Heart left ventricle (tissue), 16 donors: ENCODE measurements at regions not wholly inside any gene's neighbourhood (a gene's known extent, or its start where the extent isn't known, plus 50 kb on each side); places are given as distances from the start of the nearest gene placed in this dataset.

Source experiments
- ATAC-seq, 4 donors: fragments of 200-7000 bp; cut with Tn5 transposase; one replicate each; pipeline ENCODE4 v1.9.1; 2020 to 2022; ENCODE audit warnings: moderate library complexity in 4 of 4, mild to moderate bottlenecking in 3 of 4, moderate number of reproducible peaks in 1 of 4
- DNase-seq, 5 donors: peaks; one replicate each; pipeline ENCODE4 v3.0.0-alpha.2; 2020
- H3K27ac ChIP-seq, 12 donors: fragments of 200-600 bp; sonication (generic) in 4 of 12; one replicate each; pipeline versions ENCODE4 v1.5.0 to v1.8.0; 2016 to 2022; ENCODE audit warnings: mild to moderate bottlenecking in 2 of 12
- H3K27me3 ChIP-seq, 9 donors: fragments of 200-600 bp; sonication (generic) in 2 of 9; one replicate each; pipeline versions ENCODE4 v1.5.1 to v1.8.0; 2016 to 2022; ENCODE audit warnings: mild to moderate bottlenecking in 3 of 9
- H3K36me3 ChIP-seq, 9 donors: fragments of 200-600 bp; sonication (generic) in 2 of 9; one replicate each; pipeline versions ENCODE4 v1.5.0 to v1.8.0; 2018 to 2022; ENCODE audit warnings: mild to moderate bottlenecking in 2 of 9
- H3K4me1 ChIP-seq, 12 donors: fragments of 200-600 bp; sonication (generic) in 4 of 12; one replicate each; pipeline versions ENCODE4 v1.5.0 to v1.8.0; 2016 to 2022; ENCODE audit warnings: mild to moderate bottlenecking in 3 of 12
- H3K4me3 ChIP-seq, 12 donors: fragments of 200-600 bp; sonication (generic) in 4 of 12; one replicate each; pipeline versions ENCODE4 v1.5.0 to v1.8.0; 2017 to 2022; ENCODE audit warnings: mild to moderate bottlenecking in 9 of 12, moderate library complexity in 4 of 12
- H3K9me3 ChIP-seq, 12 donors: fragments of 200-600 bp; sonication (generic) in 4 of 12; one replicate each; pipeline versions ENCODE4 v1.5.0 to v1.8.0; 2016 to 2022; ENCODE audit warnings: mild to moderate bottlenecking in 1 of 12
- POLR2A ChIP-seq, 2 donors: fragments of 450-650 bp; IDR thresholded peaks; one replicate each; pipeline ENCODE4 v1.6.1; 2017; ENCODE audit warnings: antibody characterized with exemption in 2 of 2, mild to moderate bottlenecking in 2 of 2, moderate library complexity in 2 of 2
- WGBS, 4 donors: extraction: QIAGEN DNeasy Blood & Tissue Kit in 2 of 4; methylation state at CpG; one replicate each; pipeline versions ENCODE4 v1.1.5 to v1.1.7; 2013 to 2018; 5-methylcytosine and 5-hydroxymethylcytosine counted together
- intact Hi-C, 10 donors: fragments of 100-400 bp; cut with DNase I; formaldehyde crosslinking; loops; one replicate each; pipeline versions ENCODE4 v1.11.1 to v1.14.2; 2022
- TF ChIP-seq, protein P1 (sequence below), 12 donors: fragments of 200-600 bp; sonication (generic) in 4 of 12; IDR thresholded peaks; one replicate each; pipeline versions ENCODE4 v1.5.0 to v1.8.0; 2018 to 2022; ENCODE audit warnings: antibody characterized with exemption in 12 of 12, mild to moderate bottlenecking in 5 of 12
- donor health status: ischemic (EF 13 %, LVEDD 7.1; RV severe dilation, severe dysfunction).
- donor health status: healthy with polysubstance abuse.
- donor health status: DM: no; HTN: yes; CAD: no.
- donor health status: DM: no; HTN: no; CAD: no.
- donor health status: ischemic (EF 25% LVEDD 6.9; RV normal size, moderate dysfunction).
- donor health status: ischemic (EF 25% LVEDD 5.7; RV mildly dilated, moderate dysfunction).
- donor health status: healthy.
- donor health status: DM: yes; HTN: yes; CAD: no.
- donor health status: ischemic (EF 35%, LVEDD 5.7; RV mildly dilated, moderate dysfunction).
- donor health status: nonischemic (EF 11% LVEDD 7.7; RV severe dilation, severe dysfunction).
- donor health status: DM: yes; HTN: yes; CAD: no.
- donor health status: PGD.
- donor health status: ischemic (EF 29% LVEDD 5.4; RV normal size, mild dysfunction).
- donor health status: nonischemic (EF 23%, LVEDD 6.1; RV moderate dilation, normal function).

DNA sequence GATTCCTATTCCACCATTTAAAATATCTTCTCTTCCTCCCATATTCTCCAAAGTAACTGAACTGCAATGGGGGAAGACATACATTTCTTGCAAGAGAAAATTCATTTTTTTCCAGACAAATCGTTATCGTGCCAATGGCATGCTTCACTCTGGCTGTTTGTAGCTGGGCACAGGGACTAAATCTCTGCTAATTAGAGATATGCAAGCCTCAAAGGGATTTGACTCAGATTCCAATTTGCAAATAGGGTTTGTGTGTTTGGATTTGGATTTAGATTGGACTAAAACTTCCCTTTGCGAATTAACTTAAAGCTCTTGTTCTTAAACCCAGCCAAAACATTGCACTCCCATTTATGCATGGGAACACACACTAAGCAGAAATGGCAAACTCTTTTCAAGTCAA, 276.2 kb upstream of the DUSP10 start:
- H3K9me3 ChIP-seq = no peaks in the 10 kb centered on the region
- peaks cover 0 to 6% (median 0%) of the 10 kb centered on the region in 12 donors for H3K4me1 ChIP-seq
- DNase-seq = no peak
- no peaks in the 10 kb centered on the region for H3K27me3 ChIP-seq
- intact Hi-C loops = loop anchor here in 2 of 10 donors (10.0 kb wide), 1 partner anchor 273 kb away; the partner anchor contains the start of gene DUSP10 (in 2 of the 2)
- no peak for ATAC-seq
- no peak overlapping the region for H3K27ac ChIP-seq
- WGBS, 4 donors = 80 to 93% (median 87%) methylated on average over 3 of the region's 3 CpGs
- no peak overlapping the region for H3K4me3 ChIP-seq
- TF ChIP-seq, protein P1, sequence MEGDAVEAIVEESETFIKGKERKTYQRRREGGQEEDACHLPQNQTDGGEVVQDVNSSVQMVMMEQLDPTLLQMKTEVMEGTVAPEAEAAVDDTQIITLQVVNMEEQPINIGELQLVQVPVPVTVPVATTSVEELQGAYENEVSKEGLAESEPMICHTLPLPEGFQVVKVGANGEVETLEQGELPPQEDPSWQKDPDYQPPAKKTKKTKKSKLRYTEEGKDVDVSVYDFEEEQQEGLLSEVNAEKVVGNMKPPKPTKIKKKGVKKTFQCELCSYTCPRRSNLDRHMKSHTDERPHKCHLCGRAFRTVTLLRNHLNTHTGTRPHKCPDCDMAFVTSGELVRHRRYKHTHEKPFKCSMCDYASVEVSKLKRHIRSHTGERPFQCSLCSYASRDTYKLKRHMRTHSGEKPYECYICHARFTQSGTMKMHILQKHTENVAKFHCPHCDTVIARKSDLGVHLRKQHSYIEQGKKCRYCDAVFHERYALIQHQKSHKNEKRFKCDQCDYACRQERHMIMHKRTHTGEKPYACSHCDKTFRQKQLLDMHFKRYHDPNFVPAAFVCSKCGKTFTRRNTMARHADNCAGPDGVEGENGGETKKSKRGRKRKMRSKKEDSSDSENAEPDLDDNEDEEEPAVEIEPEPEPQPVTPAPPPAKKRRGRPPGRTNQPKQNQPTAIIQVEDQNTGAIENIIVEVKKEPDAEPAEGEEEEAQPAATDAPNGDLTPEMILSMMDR (IDR thresholded peaks at IDR 0.05) = no peak
- TF ChIP-seq POLR2A (IDR thresholded peaks at IDR 0.05) = no peak
- H3K36me3 ChIP-seq = no peaks in the 10 kb centered on the region

DNA sequence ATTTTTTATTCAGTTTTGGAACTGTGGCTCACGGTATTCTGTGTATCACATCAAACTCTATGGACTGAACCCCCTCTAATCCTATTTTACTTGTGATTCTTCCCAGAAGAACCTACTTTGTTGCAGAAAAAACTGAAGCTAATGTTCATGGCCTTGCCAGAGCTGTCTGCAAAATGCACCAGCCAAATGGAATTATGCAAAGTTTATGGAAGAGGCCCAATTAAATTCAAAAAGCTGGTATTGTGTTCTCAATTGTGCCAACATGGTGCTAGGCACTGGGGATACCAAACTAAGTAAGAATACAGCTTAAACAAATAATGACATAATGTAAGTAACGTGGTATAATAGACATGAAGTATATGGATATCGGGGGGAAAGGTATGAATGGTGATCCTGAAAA, 273.8 kb upstream of the DUSP10 start:
- Histone ChIP-seq H3K4me1 (peaks cover 0 to 6% (median 0%) of the 10 kb centered on the region in 12 donors), H3K9me3 (no peaks in the 10 kb centered on the region), H3K36me3 (no peaks in the 10 kb centered on the region), H3K27ac (no peak overlapping the region), H3K27me3 (no peaks in the 10 kb centered on the region), H3K4me3 (no peak overlapping the region)
- ATAC-seq (no peak), DNase-seq (no peak)
- TF ChIP-seq, protein P1 (IDR thresholded peaks at IDR 0.05) = no peak
- no peak for TF ChIP-seq POLR2A (IDR thresholded peaks at IDR 0.05)
- intact Hi-C loops = loop anchor here in 2 of 10 donors (10.0 kb wide), 1 partner anchor 271 kb away; the partner anchor contains the start of gene DUSP10 (in 2 of the 2)
- 81 to 91% (median 88%) methylated on average over 3 of the region's 3 CpGs for WGBS, 4 donors

- intact Hi-C loops = loop anchor here in 3 of 10 donors (5.0 to 10.0 kb wide), 2 partner anchors 269 to 477 kb away; partner anchors contain the start of gene DUSP10 (in 2 of the 3)
- Histone ChIP-seq H3K36me3 (no peaks in the 10 kb centered on the region), H3K27ac (no peak overlapping the region), H3K9me3 (no peaks in the 10 kb centered on the region), H3K4me1 (peaks cover 0 to 6% (median 0%) of the 10 kb centered on the region in 12 donors), H3K27me3 (no peaks in the 10 kb centered on the region), H3K4me3 (no peak overlapping the region)
- ATAC-seq (no peak), DNase-seq (no peak)
- TF ChIP-seq, protein P1 (IDR thresholded peaks at IDR 0.05) = no peak
- no peak for TF ChIP-seq POLR2A (IDR thresholded peaks at IDR 0.05)
- 86 to 96% (median 91%) methylated on average over 4 of the region's 4 CpGs for WGBS, 4 donors
These were observed 272.1 kb upstream of the DUSP10 start for GRCh38 chr1:222014001-222014400.

DNA sequence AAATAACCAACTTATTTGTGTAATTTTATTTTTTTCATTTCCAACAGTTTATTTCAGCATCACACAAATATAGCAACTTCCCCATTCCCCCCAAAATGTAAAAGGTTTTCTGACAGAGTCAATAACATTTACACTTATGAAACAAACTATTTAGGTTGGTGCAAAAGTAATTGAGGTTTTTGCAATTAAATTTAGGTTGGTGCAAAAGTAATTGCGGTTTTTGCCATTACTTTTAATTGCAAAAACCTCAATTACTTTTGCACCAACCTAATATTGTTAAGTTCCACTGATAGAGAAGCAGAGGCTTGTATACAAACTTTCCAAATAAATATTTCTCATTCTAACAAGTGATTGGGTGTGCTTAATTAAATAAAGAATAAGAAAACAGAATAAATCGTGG, 270.9 kb upstream of the DUSP10 start:
- Histone ChIP-seq H3K9me3 (no peaks in the 10 kb centered on the region), H3K27me3 (no peaks in the 10 kb centered on the region), H3K4me3 (no peak overlapping the region), H3K36me3 (no peaks in the 10 kb centered on the region), H3K4me1 (no peaks in the 10 kb centered on the region), H3K27ac (no peak overlapping the region)
- no peak for ATAC-seq
- WGBS, 4 donors = 82 to 91% (median 90%) methylated on average over 2 of the region's 2 CpGs
- TF ChIP-seq, protein P1 (IDR thresholded peaks at IDR 0.05) = no peak
- TF ChIP-seq POLR2A (IDR thresholded peaks at IDR 0.05) = no peak
- intact Hi-C loops = loop anchor here in 3 of 10 donors (5.0 to 10.0 kb wide), 2 partner anchors 268 to 476 kb away; partner anchors contain the start of gene DUSP10 (in 2 of the 3)
- DNase-seq = no peak
